ENCODE measurements at regions not wholly inside any gene's neighbourhood (a gene's known extent, or its start where the extent isn't known, plus 50 kb on each side); places are given as distances from the start of the nearest gene placed in this dataset.

- no peak overlapping the region for H3K27ac Mint-ChIP-seq
- no peaks in the 10 kb centered on the region for H3K4me1 Mint-ChIP-seq
- H3K4me1 ChIP-seq (ENCODE audit: insufficient read depth, low read length) = no peaks in the 10 kb centered on the region
- H3K36me3 ChIP-seq (ENCODE audit: insufficient read depth, low read length) = no peaks in the 10 kb centered on the region
- H3K9me3 ChIP-seq (ENCODE audit: control insufficient read depth in 1 of 2, low read length in 2 of 2) = no peaks in the 10 kb centered on the region
- CTCF ChIA-PET (ENCODE audit: partially characterized antibody) = no interaction called here
- POLR2A ChIA-PET (ENCODE audit: partially characterized antibody) = no interaction called here
- H3K27me3 ChIP-seq (ENCODE audit: insufficient read depth, low read length) = peaks cover 4% of the 10 kb centered on the region
- peaks cover 0 to 2% (median 0%) of the 10 kb centered on the region in 8 donors for H3K9me3 Mint-ChIP-seq
- intact Hi-C loops (cut with micrococcal nuclease) = no loop called here
- H3K4me3 Mint-ChIP-seq = no peak overlapping the region
- H3K36me3 Mint-ChIP-seq = no peaks in the 10 kb centered on the region
- no peak overlapping the region for H3K27ac ChIP-seq (ENCODE audit: low read depth, low read length)
- peaks cover 0 to 2% of the 10 kb centered on the region in 2 donors for H3K27me3 Mint-ChIP-seq
- H3K4me3 ChIP-seq (ENCODE audit: low read length in 2 of 2) = no peak overlapping the region
- DNase-seq = no peak
These were observed 349.6 kb upstream of the MKI67 start for GRCh38 chr10:128475686-128476367.

- Mint-ChIP-seq H3K27ac (no peak overlapping the region), H3K36me3 (no peaks in the 10 kb centered on the region), H3K9me3 (peaks cover 0 to 2% (median 0%) of the 10 kb centered on the region in 8 donors), H3K27me3 (peaks cover 0 to 2% of the 10 kb centered on the region in 2 donors), H3K4me1 (no peaks in the 10 kb centered on the region), H3K4me3 (no peak overlapping the region)
- intact Hi-C loops (cut with micrococcal nuclease) = no loop called here
- Histone ChIP-seq H3K36me3 (ENCODE audit: insufficient read depth, low read length) (no peaks in the 10 kb centered on the region), H3K27me3 (ENCODE audit: insufficient read depth, low read length) (peaks cover 4% of the 10 kb centered on the region), H3K9me3 (ENCODE audit: control insufficient read depth in 1 of 2, low read length in 2 of 2) (no peaks in the 10 kb centered on the region), H3K4me1 (ENCODE audit: insufficient read depth, low read length) (no peaks in the 10 kb centered on the region), H3K27ac (ENCODE audit: low read depth, low read length) (no peak overlapping the region), H3K4me3 (ENCODE audit: low read length in 2 of 2) (no peak overlapping the region)
- no peak for DNase-seq
- CTCF ChIA-PET (ENCODE audit: partially characterized antibody) = no interaction called here
- POLR2A ChIA-PET (ENCODE audit: partially characterized antibody) = no interaction called here
These were observed 350.1 kb upstream of the MKI67 start for GRCh38 chr10:128476368-128476725.

- Mint-ChIP-seq H3K9me3 (peaks cover 0 to 2% (median 0%) of the 10 kb centered on the region in 8 donors), H3K36me3 (no peaks in the 10 kb centered on the region), H3K27ac (no peak overlapping the region), H3K27me3 (peaks cover 0 to 2% of the 10 kb centered on the region in 2 donors), H3K4me3 (no peak overlapping the region), H3K4me1 (no peaks in the 10 kb centered on the region)
- intact Hi-C loops (cut with micrococcal nuclease) = no loop called here
- Histone ChIP-seq H3K36me3 (ENCODE audit: insufficient read depth, low read length) (no peaks in the 10 kb centered on the region), H3K4me3 (ENCODE audit: low read length in 2 of 2) (no peak overlapping the region), H3K9me3 (ENCODE audit: control insufficient read depth in 1 of 2, low read length in 2 of 2) (no peaks in the 10 kb centered on the region), H3K27ac (ENCODE audit: low read depth, low read length) (no peak overlapping the region), H3K4me1 (ENCODE audit: insufficient read depth, low read length) (no peaks in the 10 kb centered on the region), H3K27me3 (ENCODE audit: insufficient read depth, low read length) (peaks cover 4% of the 10 kb centered on the region)
- CTCF ChIA-PET (ENCODE audit: partially characterized antibody) = no interaction called here
- POLR2A ChIA-PET (ENCODE audit: partially characterized antibody) = no interaction called here
- DNase-seq = no peak
These were observed 350.6 kb upstream of the MKI67 start for GRCh38 chr10:128476845-128477244.

GRCh38 chr10:128480601-128481000, 354.4 kb upstream of the MKI67 start:
- Histone ChIP-seq H3K27ac (ENCODE audit: low read depth, low read length) (no peak overlapping the region), H3K4me3 (ENCODE audit: low read length in 2 of 2) (no peak overlapping the region), H3K36me3 (ENCODE audit: insufficient read depth, low read length) (no peaks in the 10 kb centered on the region), H3K9me3 (ENCODE audit: control insufficient read depth in 1 of 2, low read length in 2 of 2) (no peaks in the 10 kb centered on the region), H3K27me3 (ENCODE audit: insufficient read depth, low read length) (no peaks in the 10 kb centered on the region), H3K4me1 (ENCODE audit: insufficient read depth, low read length) (no peaks in the 10 kb centered on the region)
- Mint-ChIP-seq H3K27me3 (no peaks in the 10 kb centered on the region), H3K36me3 (no peaks in the 10 kb centered on the region), H3K4me3 (no peak overlapping the region), H3K27ac (no peak overlapping the region), H3K4me1 (no peaks in the 10 kb centered on the region), H3K9me3 (peaks cover 0 to 1% (median 0%) of the 10 kb centered on the region in 8 donors)
- ChIA-PET POLR2A (ENCODE audit: partially characterized antibody) (no interaction called here), CTCF (ENCODE audit: partially characterized antibody) (no interaction called here)
- DNase-seq = no peak
- intact Hi-C loops (cut with micrococcal nuclease) = no loop called here

GRCh38 chr10:128481152-128481840, 355.1 kb upstream of the MKI67 start:
- Histone ChIP-seq H3K4me1 (ENCODE audit: insufficient read depth, low read length) (no peaks in the 10 kb centered on the region), H3K4me3 (ENCODE audit: low read length in 2 of 2) (no peak overlapping the region), H3K27ac (ENCODE audit: low read depth, low read length) (no peak overlapping the region), H3K9me3 (ENCODE audit: control insufficient read depth in 1 of 2, low read length in 2 of 2) (no peaks in the 10 kb centered on the region), H3K27me3 (ENCODE audit: insufficient read depth, low read length) (no peaks in the 10 kb centered on the region), H3K36me3 (ENCODE audit: insufficient read depth, low read length) (no peaks in the 10 kb centered on the region)
- H3K36me3 Mint-ChIP-seq = no peaks in the 10 kb centered on the region
- peaks cover 0 to 1% (median 0%) of the 10 kb centered on the region in 8 donors for H3K9me3 Mint-ChIP-seq
- no peak overlapping the region for H3K4me3 Mint-ChIP-seq
- DNase-seq = no peak
- no peaks in the 10 kb centered on the region for H3K27me3 Mint-ChIP-seq
- intact Hi-C loops (cut with micrococcal nuclease) = no loop called here
- ChIA-PET POLR2A (ENCODE audit: partially characterized antibody) (no interaction called here), CTCF (ENCODE audit: partially characterized antibody) (no interaction called here)
- no peaks in the 10 kb centered on the region for H3K4me1 Mint-ChIP-seq
- no peak overlapping the region for H3K27ac Mint-ChIP-seq

DNA sequence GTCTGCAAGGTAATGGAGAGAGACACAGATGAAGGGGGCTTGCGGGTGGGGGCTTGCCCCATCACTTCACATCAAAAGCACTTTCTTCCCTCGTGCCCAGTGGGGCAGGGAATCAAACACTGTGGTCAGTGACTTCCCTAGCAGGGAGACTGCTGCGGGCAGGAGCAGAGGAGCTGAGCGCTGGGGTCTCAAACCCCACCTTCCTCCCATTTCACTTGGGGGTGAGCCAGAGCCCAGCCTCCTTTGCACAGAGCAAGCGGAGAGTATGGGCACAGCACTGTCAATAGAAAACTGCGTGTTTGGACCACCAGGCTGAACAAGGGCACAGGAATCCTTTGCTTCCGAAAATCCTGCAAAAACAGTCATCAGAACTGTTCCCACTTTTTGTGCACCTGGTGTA, 355.8 kb upstream of the MKI67 start:
- H3K9me3 ChIP-seq (ENCODE audit: control insufficient read depth in 1 of 2, low read length in 2 of 2) = no peaks in the 10 kb centered on the region
- H3K27ac ChIP-seq (ENCODE audit: low read depth, low read length) = no peak overlapping the region
- Mint-ChIP-seq H3K27me3 (no peaks in the 10 kb centered on the region), H3K36me3 (no peaks in the 10 kb centered on the region), H3K27ac (no peak overlapping the region), H3K9me3 (peaks cover 0 to 4% (median 0%) of the 10 kb centered on the region in 8 donors), H3K4me1 (no peaks in the 10 kb centered on the region), H3K4me3 (no peak overlapping the region)
- H3K36me3 ChIP-seq (ENCODE audit: insufficient read depth, low read length) = no peaks in the 10 kb centered on the region
- DNase-seq = no peak
- ChIA-PET CTCF (ENCODE audit: partially characterized antibody) (no interaction called here), POLR2A (ENCODE audit: partially characterized antibody) (no interaction called here)
- intact Hi-C loops (cut with micrococcal nuclease) = no loop called here
- H3K27me3 ChIP-seq (ENCODE audit: insufficient read depth, low read length) = no peaks in the 10 kb centered on the region
- H3K4me3 ChIP-seq (ENCODE audit: low read length in 2 of 2) = no peak overlapping the region
- H3K4me1 ChIP-seq (ENCODE audit: insufficient read depth, low read length) = no peaks in the 10 kb centered on the region

- H3K27ac Mint-ChIP-seq = no peak overlapping the region
- peaks cover 0 to 6% (median 0%) of the 10 kb centered on the region in 8 donors for H3K9me3 Mint-ChIP-seq
- no peaks in the 10 kb centered on the region for H3K36me3 Mint-ChIP-seq
- H3K27me3 Mint-ChIP-seq = no peaks in the 10 kb centered on the region
- no peak overlapping the region for H3K27ac ChIP-seq (ENCODE audit: low read depth, low read length)
- H3K4me3 ChIP-seq (ENCODE audit: low read length in 2 of 2) = no peak overlapping the region
- no peaks in the 10 kb centered on the region for H3K4me1 ChIP-seq (ENCODE audit: insufficient read depth, low read length)
- intact Hi-C loops (cut with micrococcal nuclease) = no loop called here
- no peak for DNase-seq
- no peaks in the 10 kb centered on the region for H3K36me3 ChIP-seq (ENCODE audit: insufficient read depth, low read length)
- no peaks in the 10 kb centered on the region for H3K4me1 Mint-ChIP-seq
- H3K27me3 ChIP-seq (ENCODE audit: insufficient read depth, low read length) = no peaks in the 10 kb centered on the region
- H3K4me3 Mint-ChIP-seq = no peak overlapping the region
- H3K9me3 ChIP-seq (ENCODE audit: control insufficient read depth in 1 of 2, low read length in 2 of 2) = no peaks in the 10 kb centered on the region
- ChIA-PET POLR2A (ENCODE audit: partially characterized antibody) (no interaction called here), CTCF (ENCODE audit: partially characterized antibody) (no interaction called here)
These were observed 357.0 kb upstream of the MKI67 start for GRCh38 chr10:128483216-128483615.

Data from CD4-positive, alpha-beta memory T cell (primary cell).